A673 (cell line): ENCODE measurements at regions not wholly inside any gene's neighbourhood (a gene's known extent, or its start where the extent isn't known, plus 50 kb on each side); places are given as distances from the start of the nearest gene placed in this dataset.

Experiments
- BruUV-seq: library from RNA; stranded (reverse); fragments of 400-500 nt; replicated peaks from 2 replicates; lab custom pipeline; 2021; lab: Mats Ljungman, UMichigan
- CTCF ChIA-PET: fragments of 300-600 bp; sonication (Branson Sonifier 250); formaldehyde crosslinking; loops from one replicate; lab custom pipeline; 2022; ENCODE audit warnings: antibody characterized with exemption; lab: Charles Lee
- POLR2A ChIA-PET: fragments of 300-600 bp; sonication (Branson Sonifier 250); formaldehyde crosslinking; loops from one replicate; lab custom pipeline; 2022; ENCODE audit warnings: antibody characterized with exemption; ENCODE audit not compliant: low non-redundant PET; lab: Charles Lee
- DNase-seq: peaks from one replicate; pipeline ENCODE4 v3.0.0-alpha.2; 2015; ENCODE audit warnings: low spot score
- H3K27ac ChIP-seq: fragments of 200-600 bp; sonication (generic); 2 replicates; pipeline ENCODE4 v1.5.1; 2016; ENCODE audit warnings: mixed run types, low read depth, mild to moderate bottlenecking, mixed read lengths, antibody characterized with exemption, low read length; ENCODE audit not compliant: poor library complexity, severe bottlenecking
- H3K27me3 ChIP-seq: fragments of 200-600 bp; sonication (generic); replicated peaks from 2 replicates; pipeline ENCODE4 v1.6.1; 2017; ENCODE audit warnings: mixed run types, low read depth, mild to moderate bottlenecking, mixed read lengths, antibody characterized with exemption, low read length; ENCODE audit not compliant: insufficient read depth, poor library complexity
- H3K36me3 ChIP-seq: fragments of 200-600 bp; sonication (generic); 2 replicates; pipeline ENCODE4 v1.6.1; 2016; ENCODE audit warnings: mixed run types, mild to moderate bottlenecking, mixed read lengths, antibody characterized with exemption, low read length; ENCODE audit not compliant: insufficient read depth, poor library complexity, severe bottlenecking
- H3K4me1 ChIP-seq: fragments of 200-600 bp; sonication (generic); 2 replicates; pipeline ENCODE4 v1.6.1; 2017; ENCODE audit warnings: mixed run types, mild to moderate bottlenecking, mixed read lengths, antibody characterized with exemption, low read length; ENCODE audit not compliant: insufficient read depth, poor library complexity, severe bottlenecking
- H3K4me3 ChIP-seq: fragments of 200-600 bp; sonication (generic); 2 replicates; pipeline ENCODE4 v1.5.1; 2016; ENCODE audit warnings: low read depth, mixed run types, mild to moderate bottlenecking, mixed read lengths, low read length; ENCODE audit not compliant: poor library complexity, severe bottlenecking
- H3K9me3 ChIP-seq: fragments of 200-600 bp; sonication (generic); 2 replicates; pipeline ENCODE4 v1.6.1; 2016; ENCODE audit warnings: mixed run types, low read depth, mild to moderate bottlenecking, mixed read lengths, antibody characterized with exemption, low read length; ENCODE audit not compliant: poor library complexity, severe bottlenecking
- EZH2 ChIP-seq: fragments of 200-600 bp; sonication (generic); IDR thresholded peaks from 2 replicates; pipeline ENCODE4 v1.6.1; 2017; ENCODE audit warnings: borderline replicate concordance, low read depth, mild to moderate bottlenecking, mixed read lengths, antibody characterized with exemption, low read length; ENCODE audit not compliant: poor library complexity, severe bottlenecking
- intact Hi-C: fragments of 100-400 bp; cut with micrococcal nuclease; formaldehyde crosslinking; loops from one replicate; pipeline ENCODE4 v1.10.0; 2022; ENCODE audit not compliant: unreplicated experiment
- TF ChIP-seq, protein P1 (sequence below): fragments of 300-800, 200-600 bp; sonication (generic); conservative IDR thresholded peaks from 2 replicates; pipeline ENCODE4 v1.5.1; 2017; ENCODE audit warnings: low read depth, mild to moderate bottlenecking, antibody characterized with exemption, low read length, moderate library complexity, mixed read lengths

DNA sequence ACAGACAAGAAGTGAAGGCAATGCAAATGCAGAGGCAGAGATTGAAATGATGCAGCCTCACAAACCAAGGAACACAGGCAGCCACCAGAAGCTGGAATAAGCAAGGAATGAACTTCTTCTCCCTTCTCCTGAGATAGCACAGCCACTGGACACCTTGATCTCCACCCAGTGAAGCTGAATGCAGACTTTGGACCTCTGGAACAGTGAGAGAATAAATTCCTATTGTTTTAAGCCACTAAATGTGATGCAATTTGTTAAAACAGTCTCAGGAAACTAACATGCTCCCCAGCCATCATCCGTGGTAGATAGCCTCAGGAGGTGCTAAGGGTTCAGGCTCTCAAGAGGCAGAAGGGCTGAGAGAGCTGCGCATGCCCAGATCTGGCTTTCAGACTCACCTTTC lies 512.2 kb upstream of the ZNF608 start:
- intact Hi-C loops = no loop called here
- CTCF ChIA-PET = no interaction called here
- Histone ChIP-seq H3K4me1 (no peaks in the 10 kb centered on the region), H3K27ac (no peak overlapping the region), H3K36me3 (no peaks in the 10 kb centered on the region), H3K4me3 (no peak overlapping the region), H3K9me3 (peaks cover 14% of the 10 kb centered on the region), H3K27me3 (no peaks in the 10 kb centered on the region)
- TF ChIP-seq, protein P1, sequence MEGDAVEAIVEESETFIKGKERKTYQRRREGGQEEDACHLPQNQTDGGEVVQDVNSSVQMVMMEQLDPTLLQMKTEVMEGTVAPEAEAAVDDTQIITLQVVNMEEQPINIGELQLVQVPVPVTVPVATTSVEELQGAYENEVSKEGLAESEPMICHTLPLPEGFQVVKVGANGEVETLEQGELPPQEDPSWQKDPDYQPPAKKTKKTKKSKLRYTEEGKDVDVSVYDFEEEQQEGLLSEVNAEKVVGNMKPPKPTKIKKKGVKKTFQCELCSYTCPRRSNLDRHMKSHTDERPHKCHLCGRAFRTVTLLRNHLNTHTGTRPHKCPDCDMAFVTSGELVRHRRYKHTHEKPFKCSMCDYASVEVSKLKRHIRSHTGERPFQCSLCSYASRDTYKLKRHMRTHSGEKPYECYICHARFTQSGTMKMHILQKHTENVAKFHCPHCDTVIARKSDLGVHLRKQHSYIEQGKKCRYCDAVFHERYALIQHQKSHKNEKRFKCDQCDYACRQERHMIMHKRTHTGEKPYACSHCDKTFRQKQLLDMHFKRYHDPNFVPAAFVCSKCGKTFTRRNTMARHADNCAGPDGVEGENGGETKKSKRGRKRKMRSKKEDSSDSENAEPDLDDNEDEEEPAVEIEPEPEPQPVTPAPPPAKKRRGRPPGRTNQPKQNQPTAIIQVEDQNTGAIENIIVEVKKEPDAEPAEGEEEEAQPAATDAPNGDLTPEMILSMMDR = no peak
- TF ChIP-seq EZH2 = no peak
- no peak for DNase-seq
- POLR2A ChIA-PET = no interaction called here
- BruUV-seq = no TSS peak

DNA sequence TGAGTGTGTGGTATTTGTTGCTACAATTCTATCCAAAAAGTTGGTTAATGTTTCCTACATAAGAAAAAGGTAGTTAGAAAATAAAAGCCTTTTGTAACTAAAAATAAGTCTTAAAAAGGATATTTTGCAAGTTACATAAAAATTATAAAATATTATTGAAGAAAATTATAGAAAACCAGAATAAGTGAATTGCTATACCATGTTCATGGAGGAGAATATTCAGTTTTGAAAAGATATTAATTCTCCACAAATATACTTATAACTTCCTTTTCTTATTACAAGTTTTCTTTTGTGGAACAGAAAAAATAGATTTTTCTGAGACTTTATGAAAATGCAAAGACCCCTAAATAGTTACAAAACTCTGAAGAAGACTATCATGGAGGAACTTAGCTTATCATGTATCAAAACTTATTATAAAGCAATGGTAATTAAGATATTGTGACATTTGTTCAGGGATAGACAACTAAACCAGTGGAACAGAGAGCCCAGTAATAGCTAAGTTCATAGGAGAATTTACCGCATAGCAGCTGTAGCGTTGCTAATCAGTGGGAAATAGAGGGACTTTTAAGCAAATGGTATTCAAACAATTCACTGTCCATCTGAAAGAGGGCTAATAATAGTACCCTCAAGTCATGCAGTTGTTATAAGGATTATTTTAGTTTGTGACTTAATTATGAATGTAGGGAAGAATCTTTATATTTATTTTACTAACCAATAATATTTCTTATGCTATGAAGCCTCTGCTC lies 515.2 kb upstream of the ZNF608 start:
- BruUV-seq = no TSS peak

GRCh38 chr5:125262782-125263181 lies 516.3 kb upstream of the ZNF608 start:
- DNase-seq = peak; percentile 66
- no peaks in the 10 kb centered on the region for H3K27me3 ChIP-seq
- no TSS peak for BruUV-seq
- H3K9me3 ChIP-seq = no peaks in the 10 kb centered on the region
- H3K4me3 ChIP-seq = no peak overlapping the region
- H3K4me1 ChIP-seq = no peaks in the 10 kb centered on the region
- intact Hi-C loops = no loop called here
- POLR2A ChIA-PET = no interaction called here
- no peaks in the 10 kb centered on the region for H3K36me3 ChIP-seq
- no peak for TF ChIP-seq EZH2
- TF ChIP-seq, protein P1 = no peak
- CTCF ChIA-PET = no interaction called here
- no peak overlapping the region for H3K27ac ChIP-seq

More for the DNA sequence above, 515.2 kb upstream of the ZNF608 start:
- Histone ChIP-seq H3K9me3 (no peaks in the 10 kb centered on the region), H3K27ac (no peak overlapping the region), H3K36me3 (no peaks in the 10 kb centered on the region), H3K4me3 (no peak overlapping the region), H3K27me3 (no peaks in the 10 kb centered on the region), H3K4me1 (no peaks in the 10 kb centered on the region)
- intact Hi-C loops = no loop called here
- CTCF ChIA-PET = no interaction called here
- POLR2A ChIA-PET = no interaction called here
- DNase-seq = no peak
- no peak for TF ChIP-seq EZH2
- TF ChIP-seq, protein P1 = no peak
